ENCODE measurements at regions not wholly inside any gene's neighbourhood (a gene's known extent, or its start where the extent isn't known, plus 50 kb on each side); places are given as distances from the start of the nearest gene placed in this dataset.
"Not testable (repeated sequence)": the region's sequence is repeated elsewhere in the genome, so short reads cannot be mapped to it uniquely, and the experiment has no call there.

DNA sequence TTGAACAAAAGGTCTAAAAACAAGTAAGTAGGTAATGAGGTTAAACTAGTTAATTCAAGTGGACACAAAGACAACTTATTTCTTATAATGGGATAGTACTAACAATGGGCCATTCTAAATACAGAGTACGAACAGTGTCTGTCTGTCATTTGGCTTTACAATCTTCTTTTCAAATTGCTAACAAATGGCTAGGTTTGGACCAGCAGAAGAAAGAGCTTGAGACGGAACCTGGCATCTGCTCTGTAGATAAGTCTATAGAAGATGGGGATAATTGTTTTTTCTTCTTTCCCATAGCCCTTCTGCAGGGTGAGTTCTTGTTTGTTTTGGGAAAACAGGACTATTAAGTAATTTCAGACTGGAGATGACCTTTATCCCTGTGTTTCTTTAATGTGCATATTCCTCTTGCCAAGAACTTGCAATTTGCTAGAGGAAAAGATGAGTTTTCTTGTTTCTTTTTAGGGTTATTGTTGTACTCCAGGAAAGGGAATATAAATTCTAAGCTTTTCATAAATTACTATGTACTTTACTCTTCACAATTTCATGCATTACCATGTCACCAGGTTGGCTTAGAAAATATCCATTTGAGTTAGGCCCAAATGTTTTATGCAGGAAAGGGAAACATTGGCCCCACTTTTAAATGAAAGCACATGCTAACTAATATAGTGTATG, 500.5 kb upstream of the SYT4 start:
- no peak for DNase-seq (ENCODE audit: low read depth, low spot score)
- Histone ChIP-seq H3K9me3 (ENCODE audit: low read depth, low read length) (no peaks in the 10 kb centered on the region), H3K4me3 (no peak overlapping the region), H3K9ac (ENCODE audit: insufficient read length) (no peak overlapping the region), H3K36me3 (ENCODE audit: insufficient read depth, low read length) (no peaks in the 10 kb centered on the region), H3K27ac (no peak overlapping the region)
- TF ChIP-seq POLR2AphosphoS5 (IDR thresholded peaks at IDR 0.05; ENCODE audit: borderline replicate concordance, low read depth, low read length): no peak
- TF ChIP-seq EZH2 (IDR thresholded peaks at IDR 0.05): no peak
- no peak for TF ChIP-seq FOXP2 (optimal IDR thresholded peaks at IDR 0.05; ENCODE audit: control extremely low read depth, extremely low read length, insufficient read depth)

DNA sequence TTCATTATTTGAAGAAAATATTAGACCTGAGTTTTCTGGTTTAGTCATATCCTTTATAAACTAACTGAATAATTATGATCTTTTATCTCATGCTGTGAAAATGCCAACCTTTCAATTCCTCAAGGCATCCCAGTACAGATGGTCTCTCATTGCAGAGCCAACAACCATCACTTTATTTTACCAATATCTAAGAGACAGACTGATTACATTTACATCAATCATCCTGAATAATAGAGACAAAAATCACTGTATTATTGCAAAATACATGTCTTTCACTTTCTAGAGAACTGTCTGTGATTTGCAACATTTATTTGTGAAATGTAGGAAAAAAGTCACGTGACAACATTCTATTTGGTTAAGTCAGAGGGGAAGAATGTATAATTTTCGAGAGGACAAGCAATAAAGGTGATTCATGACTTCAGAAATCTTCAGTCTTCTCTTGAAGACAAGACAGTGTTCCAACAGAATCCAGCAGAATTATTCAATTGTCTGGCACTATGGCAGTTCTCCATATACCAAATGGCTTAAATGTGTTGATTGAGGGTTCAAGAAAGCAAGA, 503.6 kb upstream of the SYT4 start:
- no peak overlapping the region for H3K27ac ChIP-seq
- DNase-seq (ENCODE audit: low read depth, low spot score): no peak
- no peaks in the 10 kb centered on the region for H3K9me3 ChIP-seq (ENCODE audit: low read depth, low read length)
- TF ChIP-seq POLR2AphosphoS5 (IDR thresholded peaks at IDR 0.05; ENCODE audit: borderline replicate concordance, low read depth, low read length) (no peak), EZH2 (IDR thresholded peaks at IDR 0.05) (no peak), FOXP2 (optimal IDR thresholded peaks at IDR 0.05; ENCODE audit: control extremely low read depth, extremely low read length, insufficient read depth) (no peak)
- no peaks in the 10 kb centered on the region for H3K36me3 ChIP-seq (ENCODE audit: insufficient read depth, low read length)
- no peak overlapping the region for H3K9ac ChIP-seq (ENCODE audit: insufficient read length)
- no peak overlapping the region for H3K4me3 ChIP-seq

- DNase-seq (ENCODE audit: low read depth, low spot score): no peak
- TF ChIP-seq EZH2 (IDR thresholded peaks at IDR 0.05): no peak
- TF ChIP-seq POLR2AphosphoS5 (IDR thresholded peaks at IDR 0.05; ENCODE audit: borderline replicate concordance, low read depth, low read length): no peak
- no peak for TF ChIP-seq FOXP2 (optimal IDR thresholded peaks at IDR 0.05; ENCODE audit: control extremely low read depth, extremely low read length, insufficient read depth)
- no peaks in the 10 kb centered on the region for H3K9me3 ChIP-seq (ENCODE audit: low read depth, low read length)
- no peak overlapping the region for H3K27ac ChIP-seq
- H3K36me3 ChIP-seq (ENCODE audit: insufficient read depth, low read length): no peaks in the 10 kb centered on the region
- H3K9ac ChIP-seq (ENCODE audit: insufficient read length): no peak overlapping the region
- no peak overlapping the region for H3K4me3 ChIP-seq
These were observed 507.9 kb upstream of the SYT4 start for GRCh38 chr18:43785158-43785557.

DNA sequence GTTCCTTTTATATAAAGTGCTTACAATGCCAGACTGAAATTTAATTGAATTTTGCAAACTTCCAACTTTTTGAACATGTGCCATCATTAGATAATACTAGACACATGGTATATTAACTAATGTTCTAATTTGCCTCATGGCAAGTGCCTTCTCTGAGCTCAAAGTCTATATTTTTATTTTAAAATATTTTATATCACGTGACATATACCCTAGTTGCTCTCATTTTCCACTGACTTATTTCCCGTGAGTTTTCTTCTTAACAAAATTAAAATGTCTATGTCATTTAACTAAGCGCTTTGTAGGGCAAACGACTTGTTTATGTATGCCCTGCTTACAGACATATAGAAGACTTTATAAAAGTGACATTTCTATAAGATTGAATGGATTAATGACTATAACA, 509.6 kb upstream of the SYT4 start:
- Histone ChIP-seq H3K4me3 (no peak overlapping the region), H3K36me3 (ENCODE audit: insufficient read depth, low read length) (no peaks in the 10 kb centered on the region), H3K9me3 (ENCODE audit: low read depth, low read length) (no peaks in the 10 kb centered on the region), H3K9ac (ENCODE audit: insufficient read length) (no peak overlapping the region), H3K27ac (no peak overlapping the region)
- TF ChIP-seq FOXP2 (optimal IDR thresholded peaks at IDR 0.05; ENCODE audit: control extremely low read depth, extremely low read length, insufficient read depth) (no peak), POLR2AphosphoS5 (IDR thresholded peaks at IDR 0.05; ENCODE audit: borderline replicate concordance, low read depth, low read length) (no peak), EZH2 (IDR thresholded peaks at IDR 0.05) (no peak)
- no peak for DNase-seq (ENCODE audit: low read depth, low spot score)

- DNase-seq (ENCODE audit: low read depth, low spot score); H3K27ac ChIP-seq; H3K36me3 ChIP-seq (ENCODE audit: insufficient read depth, low read length); H3K4me3 ChIP-seq; H3K9ac ChIP-seq (ENCODE audit: insufficient read length); H3K9me3 ChIP-seq (ENCODE audit: low read depth, low read length): not testable (repeated sequence)
These were observed 510.4 kb upstream of the SYT4 start for GRCh38 chr18:43787721-43788120.

DNA sequence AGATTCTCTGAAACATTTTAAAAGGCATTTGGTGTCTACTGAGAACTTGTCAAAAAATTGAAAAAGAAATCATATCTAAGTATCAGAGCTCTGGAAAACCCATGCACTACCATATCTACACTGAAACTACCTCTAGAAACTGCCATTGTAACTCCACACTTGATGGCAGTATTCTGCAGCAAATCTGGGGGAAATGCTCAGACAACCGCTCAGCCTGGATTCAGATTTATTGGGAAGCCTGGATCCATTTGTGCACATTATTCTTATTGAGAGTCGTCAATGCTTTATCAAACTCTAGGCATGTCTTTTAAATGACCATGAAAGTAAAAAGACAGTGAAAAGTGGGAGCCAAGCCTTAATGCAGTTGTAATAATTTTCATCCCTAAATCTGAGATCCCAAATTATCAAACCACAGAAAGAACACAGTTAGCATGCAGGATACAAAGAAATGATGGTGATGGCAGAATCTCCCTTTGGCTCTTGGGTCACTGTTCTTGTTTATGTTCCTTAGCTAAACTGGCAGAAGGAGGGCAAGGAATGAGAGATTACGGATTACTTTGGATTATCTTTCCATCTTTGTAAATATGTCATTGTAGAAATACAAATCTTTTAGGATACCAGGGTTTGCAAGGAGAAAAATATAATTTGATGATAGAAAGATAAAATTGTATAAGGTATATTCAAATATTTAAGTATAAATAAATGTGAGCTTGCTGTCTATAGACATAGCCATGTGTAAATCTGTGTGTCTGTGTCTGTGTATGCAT, 512.1 kb upstream of the SYT4 start:
- Histone ChIP-seq H3K9ac (ENCODE audit: insufficient read length) (no peak overlapping the region), H3K4me3 (no peak overlapping the region), H3K27ac (no peak overlapping the region), H3K36me3 (ENCODE audit: insufficient read depth, low read length) (no peaks in the 10 kb centered on the region), H3K9me3 (ENCODE audit: low read depth, low read length) (no peaks in the 10 kb centered on the region)
- TF ChIP-seq POLR2AphosphoS5 (IDR thresholded peaks at IDR 0.05; ENCODE audit: borderline replicate concordance, low read depth, low read length) (no peak), EZH2 (IDR thresholded peaks at IDR 0.05) (no peak), FOXP2 (optimal IDR thresholded peaks at IDR 0.05; ENCODE audit: control extremely low read depth, extremely low read length, insufficient read depth) (no peak)
- DNase-seq (ENCODE audit: low read depth, low spot score): no peak

DNA sequence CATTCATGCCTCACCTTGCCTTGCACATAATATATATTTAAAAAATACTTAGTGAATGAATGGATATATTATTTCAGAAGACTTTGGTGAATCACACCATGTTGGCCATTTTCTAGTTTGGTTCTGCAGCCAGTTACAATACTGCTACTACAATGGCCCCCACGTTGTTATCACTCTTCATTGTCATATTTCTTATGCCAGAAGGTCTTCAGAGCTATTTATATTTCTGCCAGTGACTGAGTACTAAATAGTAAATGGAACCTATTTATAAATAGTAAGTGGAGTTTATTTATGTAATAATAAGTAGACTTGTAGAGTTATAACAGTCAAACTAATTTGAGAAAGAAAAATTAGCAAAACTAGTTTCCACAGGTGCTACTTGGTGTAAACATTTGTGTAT, 516.6 kb upstream of the SYT4 start:
- no peaks in the 10 kb centered on the region for H3K9me3 ChIP-seq (ENCODE audit: low read depth, low read length)
- no peak for DNase-seq (ENCODE audit: low read depth, low spot score)
- TF ChIP-seq FOXP2 (optimal IDR thresholded peaks at IDR 0.05; ENCODE audit: control extremely low read depth, extremely low read length, insufficient read depth): no peak
- TF ChIP-seq EZH2 (IDR thresholded peaks at IDR 0.05): no peak
- no peak for TF ChIP-seq POLR2AphosphoS5 (IDR thresholded peaks at IDR 0.05; ENCODE audit: borderline replicate concordance, low read depth, low read length)
- no peak overlapping the region for H3K9ac ChIP-seq (ENCODE audit: insufficient read length)
- H3K36me3 ChIP-seq (ENCODE audit: insufficient read depth, low read length): no peaks in the 10 kb centered on the region
- no peak overlapping the region for H3K27ac ChIP-seq
- no peak overlapping the region for H3K4me3 ChIP-seq

- no peak for DNase-seq (ENCODE audit: low read depth, low spot score)
- H3K4me3 ChIP-seq: no peak overlapping the region
- no peak overlapping the region for H3K27ac ChIP-seq
- no peaks in the 10 kb centered on the region for H3K9me3 ChIP-seq (ENCODE audit: low read depth, low read length)
- no peaks in the 10 kb centered on the region for H3K36me3 ChIP-seq (ENCODE audit: insufficient read depth, low read length)
- no peak overlapping the region for H3K9ac ChIP-seq (ENCODE audit: insufficient read length)
- no peak for TF ChIP-seq EZH2 (IDR thresholded peaks at IDR 0.05)
- TF ChIP-seq FOXP2 (optimal IDR thresholded peaks at IDR 0.05; ENCODE audit: control extremely low read depth, extremely low read length, insufficient read depth): no peak
- TF ChIP-seq POLR2AphosphoS5 (IDR thresholded peaks at IDR 0.05; ENCODE audit: borderline replicate concordance, low read depth, low read length): no peak
These were observed 517.1 kb upstream of the SYT4 start for GRCh38 chr18:43794363-43794762.

Data from SK-N-MC (cell line).